GM12874 (cell line): ENCODE measurements at regions not wholly inside any gene's neighbourhood (a gene's known extent, or its start where the extent isn't known, plus 50 kb on each side); places are given as distances from the start of the nearest gene placed in this dataset.

Source experiments
- TF ChIP-seq, protein P1 (sequence below): IDR thresholded peaks from 2 replicates; pipeline ENCODE4 v1.5.1; 2011; ENCODE audit warnings: low read depth, mild to moderate bottlenecking, control low read depth, low read length, moderate library complexity; ENCODE audit not compliant: insufficient read depth

DNA sequence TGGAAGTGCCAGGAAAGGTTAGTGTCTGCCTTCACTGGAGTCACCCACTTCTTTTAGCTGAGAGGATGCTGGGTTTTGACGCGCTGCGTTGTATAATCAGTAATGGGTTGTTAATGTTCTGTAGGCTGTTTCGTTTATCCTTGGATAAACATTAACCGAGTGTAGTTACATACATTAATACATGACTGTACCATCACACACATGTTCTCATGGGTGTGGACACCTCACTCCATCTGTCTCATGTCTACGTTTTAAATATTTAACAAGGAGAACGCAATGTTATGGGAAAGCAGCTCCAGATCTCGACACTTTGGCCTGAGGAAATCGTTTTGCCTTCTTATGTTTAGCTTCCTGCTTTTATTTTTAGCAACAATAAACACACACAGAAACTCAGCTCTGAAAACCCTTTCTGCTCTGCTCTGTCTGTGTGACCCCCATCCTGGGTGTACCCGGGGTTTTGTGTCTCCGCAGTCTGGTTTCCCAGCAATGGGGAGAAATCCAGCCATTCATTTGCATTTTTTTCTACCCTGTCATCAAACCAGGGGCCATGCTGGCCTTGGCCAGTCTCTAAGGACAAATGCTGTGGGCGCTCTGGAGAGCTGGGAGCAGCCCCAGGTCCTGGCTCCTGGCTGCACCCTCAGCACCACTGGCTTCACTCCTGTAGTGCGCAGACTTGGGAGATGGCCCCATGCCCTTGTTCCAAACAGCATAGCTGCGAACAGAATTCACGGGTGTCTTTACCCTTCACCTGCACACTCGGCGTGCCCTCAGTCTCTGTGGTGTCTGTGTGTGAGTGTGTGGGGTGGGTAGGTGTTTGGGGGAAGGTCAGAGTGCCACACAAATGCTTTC, 110.8 kb downstream of the ERMARD start:
- TF ChIP-seq, protein P1, sequence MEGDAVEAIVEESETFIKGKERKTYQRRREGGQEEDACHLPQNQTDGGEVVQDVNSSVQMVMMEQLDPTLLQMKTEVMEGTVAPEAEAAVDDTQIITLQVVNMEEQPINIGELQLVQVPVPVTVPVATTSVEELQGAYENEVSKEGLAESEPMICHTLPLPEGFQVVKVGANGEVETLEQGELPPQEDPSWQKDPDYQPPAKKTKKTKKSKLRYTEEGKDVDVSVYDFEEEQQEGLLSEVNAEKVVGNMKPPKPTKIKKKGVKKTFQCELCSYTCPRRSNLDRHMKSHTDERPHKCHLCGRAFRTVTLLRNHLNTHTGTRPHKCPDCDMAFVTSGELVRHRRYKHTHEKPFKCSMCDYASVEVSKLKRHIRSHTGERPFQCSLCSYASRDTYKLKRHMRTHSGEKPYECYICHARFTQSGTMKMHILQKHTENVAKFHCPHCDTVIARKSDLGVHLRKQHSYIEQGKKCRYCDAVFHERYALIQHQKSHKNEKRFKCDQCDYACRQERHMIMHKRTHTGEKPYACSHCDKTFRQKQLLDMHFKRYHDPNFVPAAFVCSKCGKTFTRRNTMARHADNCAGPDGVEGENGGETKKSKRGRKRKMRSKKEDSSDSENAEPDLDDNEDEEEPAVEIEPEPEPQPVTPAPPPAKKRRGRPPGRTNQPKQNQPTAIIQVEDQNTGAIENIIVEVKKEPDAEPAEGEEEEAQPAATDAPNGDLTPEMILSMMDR, result no peak

DNA sequence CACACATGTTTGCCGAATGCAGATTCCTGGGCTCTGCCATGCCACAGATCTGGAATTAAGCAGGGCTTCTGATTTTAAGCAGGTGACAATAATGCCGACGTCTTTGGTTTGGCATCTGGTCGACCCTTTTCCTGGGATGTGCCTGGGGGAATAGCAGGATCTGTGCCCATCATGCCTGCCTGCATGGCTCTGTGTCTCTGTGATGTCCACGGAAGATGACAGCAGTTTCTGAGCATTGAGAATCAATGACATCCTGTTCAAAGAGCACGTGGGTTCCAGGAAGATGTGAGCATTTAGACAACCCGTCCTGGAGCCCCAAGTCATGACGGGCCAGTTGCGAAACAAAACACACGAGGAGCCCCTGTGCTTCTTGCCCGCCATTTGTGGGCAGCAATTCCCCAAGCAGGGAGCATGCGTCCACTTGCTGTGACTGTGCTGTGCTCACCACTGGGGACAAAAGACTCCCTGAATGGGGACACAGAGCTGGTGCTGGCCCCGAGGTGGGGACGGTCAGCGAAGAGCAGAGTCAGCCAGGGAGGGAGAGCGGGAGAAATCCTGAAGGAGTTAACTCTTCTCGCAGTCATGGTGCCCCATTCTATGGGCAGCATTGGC, 110.1 kb downstream of the ERMARD start:
- TF ChIP-seq, protein P1, result no peak

DNA sequence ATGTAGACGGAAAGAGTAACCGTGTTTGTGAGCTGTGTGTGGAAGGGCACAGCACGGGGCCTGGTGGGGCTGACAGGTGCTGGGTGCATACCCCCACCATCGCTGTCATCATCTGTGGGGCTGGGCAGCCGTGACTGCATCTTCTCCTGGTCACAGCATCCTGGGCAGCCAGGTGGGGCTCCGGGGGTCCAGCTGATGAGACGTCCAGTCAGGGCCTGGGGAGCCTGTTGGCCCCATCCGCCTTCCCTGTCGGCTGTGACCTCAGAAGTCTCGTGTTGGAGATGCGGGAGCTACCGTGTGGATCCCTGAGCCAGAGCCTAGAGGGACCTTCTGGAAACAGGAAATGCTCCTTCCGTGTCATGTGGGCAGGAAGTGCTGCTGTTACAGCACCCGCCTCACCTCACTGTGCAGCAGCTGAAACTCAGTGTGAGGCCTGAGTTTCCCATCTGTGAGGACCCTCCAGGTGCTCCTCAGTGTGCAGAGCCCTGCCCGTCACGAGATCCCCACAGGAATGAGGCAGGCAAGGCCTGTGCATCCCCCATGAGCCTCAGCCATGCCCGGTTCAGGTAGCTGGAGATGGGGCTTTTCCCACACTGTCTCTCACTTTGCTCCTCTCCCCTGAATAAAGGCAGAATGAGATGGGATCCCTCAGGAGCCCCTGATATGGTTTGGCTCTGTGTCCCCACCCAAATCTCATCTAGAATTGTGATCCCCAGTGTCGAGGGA, 108.7 kb downstream of the ERMARD start:
- TF ChIP-seq, protein P1, result no peak

DNA sequence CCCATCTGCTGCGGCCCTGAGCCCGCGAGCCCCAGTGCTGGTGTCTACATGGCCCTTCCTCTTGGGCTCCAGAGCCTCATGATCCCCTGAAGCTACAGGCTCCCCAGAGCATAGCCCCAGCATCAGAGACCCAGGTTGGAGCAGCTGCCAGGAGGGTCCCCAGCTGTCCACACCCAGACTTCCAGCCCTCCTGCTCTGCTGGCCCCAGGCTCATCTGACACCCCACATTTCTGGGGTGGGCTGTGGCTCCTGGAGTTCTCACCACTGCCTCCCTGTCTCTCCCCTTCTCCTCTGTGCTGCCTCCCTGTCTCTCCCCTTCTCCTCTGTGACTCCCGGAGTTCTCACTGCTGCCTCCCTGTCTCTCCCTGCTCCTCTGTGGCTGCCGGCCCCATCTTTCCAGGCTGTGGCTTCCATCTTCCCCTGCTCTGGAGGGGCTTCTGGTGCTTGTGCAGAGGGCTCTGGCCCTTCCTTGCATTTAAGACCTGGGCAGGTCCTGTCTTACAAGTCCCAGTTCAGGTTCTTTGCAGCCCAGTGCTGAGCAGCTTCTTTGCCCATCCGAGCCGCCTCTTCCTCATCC, 108.1 kb downstream of the ERMARD start:
- TF ChIP-seq, protein P1, result no peak

DNA sequence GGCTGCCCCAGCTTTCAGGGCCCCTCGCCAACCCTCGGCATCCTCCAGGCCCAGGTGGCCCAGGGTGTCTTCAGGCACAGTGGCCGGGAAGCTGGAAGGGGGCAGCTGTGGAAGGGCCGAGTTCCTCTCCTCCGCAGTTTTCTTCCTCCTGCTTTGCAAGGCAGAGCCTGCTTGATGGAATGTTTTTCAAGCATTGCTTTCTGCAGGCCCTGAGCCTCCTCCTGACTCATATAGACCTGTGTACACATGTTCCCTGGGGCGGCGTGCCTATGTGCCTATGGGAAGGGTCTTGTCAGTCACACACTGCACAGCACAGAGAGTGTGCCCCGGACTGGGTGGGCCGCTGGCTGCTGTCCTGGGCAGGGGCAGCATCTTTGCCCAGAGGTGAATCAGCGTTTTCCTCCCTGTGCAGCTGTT, 107.5 kb downstream of the ERMARD start:
- TF ChIP-seq, protein P1, result no peak

DNA sequence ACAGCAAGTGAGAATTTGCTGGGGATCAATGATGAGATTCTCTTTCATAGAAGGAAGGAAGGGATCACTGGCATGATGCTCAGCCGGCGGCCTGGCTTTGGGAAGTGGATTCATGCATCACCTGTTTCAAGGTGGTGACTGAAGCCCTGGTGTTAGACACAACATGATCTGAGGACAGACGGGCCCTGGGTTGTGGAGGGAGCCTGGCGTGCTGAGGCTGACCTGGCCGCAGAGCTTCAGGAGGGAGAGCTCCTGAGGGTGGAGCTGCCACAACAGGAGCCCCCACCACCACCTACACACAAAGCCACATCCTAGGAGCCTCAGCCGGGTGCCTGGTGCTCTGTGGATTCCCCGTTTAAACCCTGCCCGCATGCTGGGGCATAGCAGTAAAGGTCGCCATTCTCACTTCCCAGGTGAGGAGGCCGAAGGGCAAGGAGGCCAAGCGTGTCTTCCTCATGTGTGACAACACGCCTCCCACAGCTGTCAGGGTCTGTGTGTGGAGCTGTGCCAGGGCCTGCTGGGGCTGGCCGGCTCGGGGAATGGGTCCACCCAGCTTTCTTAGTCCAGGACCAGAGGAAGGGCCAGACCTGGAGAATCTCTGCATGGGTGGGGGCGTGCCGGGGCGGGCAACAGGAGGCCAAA, 107.0 kb downstream of the ERMARD start:
- TF ChIP-seq, protein P1, result no peak
